Right atrium auricular region (tissue), 2 donors: ENCODE measurements at regions not wholly inside any gene's neighbourhood (a gene's known extent, or its start where the extent isn't known, plus 50 kb on each side); places are given as distances from the start of the nearest gene placed in this dataset.
"Not testable (repeated sequence)": the region's sequence is repeated elsewhere in the genome, so short reads cannot be mapped to it uniquely, and the experiment has no call there.

Source experiments
- DNase-seq: peaks from one replicate; pipeline ENCODE4 v3.0.0-alpha.2; 2019; ENCODE audit warnings: low spot score
- H3K27ac ChIP-seq, 2 donors: fragments of 200-600 bp; sonication (generic); 1 replicate in 1 of 2; 2 replicates in 1 of 2; pipeline ENCODE4 v1.5.1; 2016 to 2019
- H3K27me3 ChIP-seq, 2 donors: fragments of 200-600 bp; sonication (generic); one replicate each; pipeline versions ENCODE4 v1.5.1 to v1.6.0; 2017 to 2019
- H3K36me3 ChIP-seq: fragments of 200-600 bp; sonication (generic); one replicate; pipeline ENCODE4 v1.5.1; 2016
- H3K4me1 ChIP-seq, 2 donors: fragments of 200-600 bp; sonication (generic); one replicate each; pipeline versions ENCODE4 v1.5.1 to v1.6.0; 2017 to 2019
- H3K4me3 ChIP-seq, 2 donors: fragments of 200-600 bp; sonication (generic); 1 replicate in 1 of 2; 2 replicates in 1 of 2; pipeline ENCODE4 v1.5.1; 2017 to 2019; ENCODE audit warnings: mild to moderate bottlenecking in 1 of 2, moderate library complexity in 1 of 2
- H3K9me3 ChIP-seq, 2 donors: fragments of 200-600 bp; sonication (generic); one replicate each; pipeline ENCODE4 v1.5.1; 2019
- TF ChIP-seq, protein P1 (sequence below), 2 donors: fragments of 200-600 bp; sonication (generic); IDR thresholded peaks; one replicate each; pipeline ENCODE4 v1.5.1; 2019; ENCODE audit warnings: antibody characterized with exemption in 2 of 2

DNA sequence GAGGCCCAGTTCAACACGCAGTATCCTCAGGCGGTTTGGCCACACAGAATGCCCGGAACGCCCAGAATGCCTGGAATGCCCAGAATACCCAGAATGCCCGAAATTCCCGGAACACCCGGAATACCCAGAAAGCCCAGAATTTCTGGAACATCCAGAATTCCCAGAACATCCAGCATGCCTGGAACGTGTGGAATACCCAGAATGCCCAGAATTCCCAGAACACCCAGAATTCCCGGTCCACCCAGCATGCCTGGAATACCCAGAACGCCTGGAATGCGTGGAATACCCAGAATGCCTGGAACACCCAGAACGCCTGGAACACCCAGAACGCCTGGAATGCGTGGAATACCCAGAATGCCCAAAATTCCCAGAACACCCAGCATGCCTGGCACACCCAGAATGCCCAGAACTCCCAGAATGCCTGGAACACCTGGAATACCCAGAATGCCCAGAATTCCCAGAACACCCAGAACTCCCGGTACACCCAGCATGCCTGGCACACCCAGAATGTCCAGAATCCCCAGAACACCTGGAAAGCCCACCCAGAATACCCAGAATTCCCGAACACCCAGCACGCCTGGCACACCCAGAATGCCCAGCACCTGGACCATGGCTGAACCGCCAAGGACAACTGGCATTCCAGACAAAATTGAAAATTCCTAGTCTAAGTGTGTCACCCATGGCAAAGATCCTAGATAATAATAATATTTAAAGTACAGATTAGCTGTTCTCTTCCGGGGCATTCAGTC is 487.4 kb upstream of the SALL3 start:
- Histone ChIP-seq H3K4me3 (no peak overlapping the region), H3K4me1 (no peaks in the 10 kb centered on the region), H3K27ac (no peak overlapping the region), H3K36me3 (no peaks in the 10 kb centered on the region), H3K9me3 (no peaks in the 10 kb centered on the region), H3K27me3 (no peaks in the 10 kb centered on the region)
- TF ChIP-seq, protein P1, sequence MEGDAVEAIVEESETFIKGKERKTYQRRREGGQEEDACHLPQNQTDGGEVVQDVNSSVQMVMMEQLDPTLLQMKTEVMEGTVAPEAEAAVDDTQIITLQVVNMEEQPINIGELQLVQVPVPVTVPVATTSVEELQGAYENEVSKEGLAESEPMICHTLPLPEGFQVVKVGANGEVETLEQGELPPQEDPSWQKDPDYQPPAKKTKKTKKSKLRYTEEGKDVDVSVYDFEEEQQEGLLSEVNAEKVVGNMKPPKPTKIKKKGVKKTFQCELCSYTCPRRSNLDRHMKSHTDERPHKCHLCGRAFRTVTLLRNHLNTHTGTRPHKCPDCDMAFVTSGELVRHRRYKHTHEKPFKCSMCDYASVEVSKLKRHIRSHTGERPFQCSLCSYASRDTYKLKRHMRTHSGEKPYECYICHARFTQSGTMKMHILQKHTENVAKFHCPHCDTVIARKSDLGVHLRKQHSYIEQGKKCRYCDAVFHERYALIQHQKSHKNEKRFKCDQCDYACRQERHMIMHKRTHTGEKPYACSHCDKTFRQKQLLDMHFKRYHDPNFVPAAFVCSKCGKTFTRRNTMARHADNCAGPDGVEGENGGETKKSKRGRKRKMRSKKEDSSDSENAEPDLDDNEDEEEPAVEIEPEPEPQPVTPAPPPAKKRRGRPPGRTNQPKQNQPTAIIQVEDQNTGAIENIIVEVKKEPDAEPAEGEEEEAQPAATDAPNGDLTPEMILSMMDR (IDR thresholded peaks at IDR 0.05): no peak
- no peak for DNase-seq

DNA sequence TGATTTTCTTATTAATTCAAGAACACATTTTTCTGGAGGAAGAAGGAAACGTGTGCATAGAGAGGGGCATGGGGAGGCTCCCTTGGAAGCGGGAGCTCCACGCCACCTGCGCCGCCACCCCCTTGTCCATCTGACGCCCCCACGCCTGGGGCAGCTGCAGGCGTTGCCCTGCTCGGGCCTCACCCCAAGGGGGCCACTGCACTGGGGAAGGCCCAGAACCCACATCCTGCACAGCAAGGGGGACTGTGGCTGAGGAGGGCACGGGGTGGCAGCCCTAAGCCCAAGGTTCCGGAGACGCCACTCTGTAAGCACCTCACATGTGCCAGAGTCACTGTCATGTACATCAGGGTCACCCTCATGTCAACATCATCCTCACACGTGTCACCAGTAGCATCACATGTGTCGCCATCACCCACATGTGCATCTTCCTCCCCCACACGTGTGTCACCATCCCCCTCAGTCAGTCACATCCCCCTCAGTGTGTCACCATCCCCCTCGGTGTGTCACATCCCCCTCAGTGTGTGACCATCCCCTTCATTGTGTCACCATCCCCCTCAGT is 486.7 kb upstream of the SALL3 start:
- no peaks in the 10 kb centered on the region for H3K4me1 ChIP-seq
- TF ChIP-seq, protein P1 (IDR thresholded peaks at IDR 0.05): no peak
- no peaks in the 10 kb centered on the region for H3K36me3 ChIP-seq
- no peak for DNase-seq
- H3K27ac ChIP-seq: no peak overlapping the region
- no peaks in the 10 kb centered on the region for H3K9me3 ChIP-seq
- H3K27me3 ChIP-seq: no peaks in the 10 kb centered on the region
- no peak overlapping the region for H3K4me3 ChIP-seq

DNA sequence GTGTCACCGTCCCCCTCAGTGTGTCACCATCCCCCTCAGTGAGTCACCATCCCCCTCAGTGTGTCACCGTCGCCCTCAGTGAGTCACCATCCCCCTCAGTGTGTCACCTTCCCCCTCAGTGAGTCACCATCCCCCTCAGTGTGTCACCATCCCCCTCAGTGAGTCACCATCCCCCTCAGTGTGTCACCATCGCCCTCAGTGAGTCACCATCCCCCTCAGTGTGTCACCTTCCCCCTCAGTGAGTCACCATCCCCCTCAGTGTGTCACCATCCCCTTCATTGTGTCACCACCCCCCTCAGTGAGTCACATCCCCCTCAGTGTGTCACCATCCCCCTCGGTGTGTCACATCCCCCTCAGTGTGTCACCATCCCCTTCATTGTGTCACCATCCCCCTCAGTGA is 486.1 kb upstream of the SALL3 start:
- not testable (repeated sequence) for H3K27ac ChIP-seq, DNase-seq

GRCh38 chr18:78494204-78495085 is 485.2 kb upstream of the SALL3 start:
- TF ChIP-seq, protein P1 (IDR thresholded peaks at IDR 0.05): no peak
- Histone ChIP-seq H3K4me1 (no peaks in the 10 kb centered on the region), H3K9me3 (no peaks in the 10 kb centered on the region), H3K27ac (no peak overlapping the region), H3K27me3 (no peaks in the 10 kb centered on the region), H3K4me3 (no peak overlapping the region), H3K36me3 (no peaks in the 10 kb centered on the region)
- DNase-seq: no peak

More for the DNA sequence above, 486.1 kb upstream of the SALL3 start:
- H3K27me3 ChIP-seq, H3K4me3 ChIP-seq, H3K4me1 ChIP-seq, H3K36me3 ChIP-seq, H3K9me3 ChIP-seq: not testable (repeated sequence)

DNA sequence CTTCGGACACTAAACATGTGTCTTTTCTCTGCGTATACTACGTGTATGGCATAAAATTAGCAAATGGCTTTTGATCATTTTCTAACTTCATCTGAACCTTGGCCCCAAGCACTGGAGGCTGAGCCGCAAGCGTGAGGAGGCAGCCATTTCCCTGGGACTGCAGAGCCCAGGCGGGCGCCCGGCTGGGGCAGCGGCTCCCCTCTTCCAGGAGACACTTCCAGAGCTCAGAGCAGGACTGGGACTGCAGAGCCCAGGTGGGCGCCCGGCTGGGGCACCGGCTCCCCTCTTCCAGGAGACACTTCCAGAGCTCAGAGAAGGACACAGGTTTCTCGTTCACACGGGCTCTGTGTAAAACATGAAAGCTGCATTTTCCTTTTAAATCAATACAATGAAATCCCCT is 484.1 kb upstream of the SALL3 start:
- Histone ChIP-seq H3K27me3 (no peaks in the 10 kb centered on the region), H3K4me3 (no peak overlapping the region), H3K4me1 (no peaks in the 10 kb centered on the region), H3K9me3 (no peaks in the 10 kb centered on the region), H3K27ac (no peak overlapping the region), H3K36me3 (no peaks in the 10 kb centered on the region)
- TF ChIP-seq, protein P1 (IDR thresholded peaks at IDR 0.05): no peak
- DNase-seq: no peak

GRCh38 chr18:78496079-78496478 is 483.5 kb upstream of the SALL3 start:
- no peak for DNase-seq
- no peaks in the 10 kb centered on the region for H3K27me3 ChIP-seq
- no peaks in the 10 kb centered on the region for H3K36me3 ChIP-seq
- TF ChIP-seq, protein P1 (IDR thresholded peaks at IDR 0.05): no peak
- no peaks in the 10 kb centered on the region for H3K9me3 ChIP-seq
- H3K4me1 ChIP-seq: no peaks in the 10 kb centered on the region
- H3K27ac ChIP-seq: no peak overlapping the region
- no peak overlapping the region for H3K4me3 ChIP-seq
